ENCODE measurements at regions not wholly inside any gene's neighbourhood (a gene's known extent, or its start where the extent isn't known, plus 50 kb on each side); places are given as distances from the start of the nearest gene placed in this dataset.

DNA sequence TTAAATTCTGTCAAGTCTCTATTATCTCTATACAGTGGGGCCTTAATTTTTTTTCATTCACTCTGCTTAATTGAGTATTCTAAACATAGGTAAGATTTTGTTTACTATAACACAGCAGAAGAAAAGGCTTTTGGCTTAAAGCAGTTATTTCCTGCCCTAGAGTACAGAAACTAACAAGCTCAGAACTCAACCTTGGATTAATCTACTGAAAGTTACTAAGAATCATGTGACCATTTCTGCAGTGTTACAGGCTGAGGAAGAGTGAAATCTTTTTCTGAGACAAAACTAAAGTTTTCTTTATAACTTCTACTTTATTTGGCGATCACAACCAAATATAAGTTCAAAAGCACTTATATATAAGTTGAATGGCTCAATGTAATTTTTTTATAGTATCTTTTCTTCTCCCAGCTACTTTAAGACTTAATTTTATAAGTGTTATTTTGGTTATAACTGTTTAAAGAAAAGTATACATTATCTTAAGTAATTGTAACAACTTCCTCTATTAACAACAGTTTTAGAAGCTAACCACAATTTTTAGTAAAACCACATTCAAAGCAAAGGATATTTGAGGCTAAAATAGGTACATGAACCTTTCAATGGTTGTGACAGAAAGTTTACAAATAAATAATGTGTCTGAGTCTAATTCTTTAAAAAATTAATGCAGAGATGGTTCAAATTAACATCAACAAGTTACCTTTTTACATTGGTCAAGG, 240.6 kb upstream of the NAALADL2 start (continued):
- TF ChIP-seq, protein P1, sequence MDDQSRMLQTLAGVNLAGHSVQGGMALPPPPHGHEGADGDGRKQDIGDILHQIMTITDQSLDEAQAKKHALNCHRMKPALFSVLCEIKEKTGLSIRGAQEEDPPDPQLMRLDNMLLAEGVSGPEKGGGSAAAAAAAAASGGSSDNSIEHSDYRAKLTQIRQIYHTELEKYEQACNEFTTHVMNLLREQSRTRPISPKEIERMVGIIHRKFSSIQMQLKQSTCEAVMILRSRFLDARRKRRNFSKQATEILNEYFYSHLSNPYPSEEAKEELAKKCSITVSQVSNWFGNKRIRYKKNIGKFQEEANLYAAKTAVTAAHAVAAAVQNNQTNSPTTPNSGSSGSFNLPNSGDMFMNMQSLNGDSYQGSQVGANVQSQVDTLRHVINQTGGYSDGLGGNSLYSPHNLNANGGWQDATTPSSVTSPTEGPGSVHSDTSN (IDR thresholded peaks at IDR 0.05) = no peak
- TF ChIP-seq RXRA (IDR thresholded peaks at IDR 0.05; ENCODE audit: borderline replicate concordance, low read depth) (no peak), RFX5 (IDR thresholded peaks at IDR 0.05; ENCODE audit: low read length) (no peak), TCF12 (IDR thresholded peaks at IDR 0.05) (no peak), JUND (IDR thresholded peaks at IDR 0.05) (no peak), TAF1 (IDR thresholded peaks at IDR 0.05; ENCODE audit: borderline replicate concordance, low read depth, low read length) (no peak), EZH2phosphoT487 (IDR thresholded peaks at IDR 0.05; ENCODE audit: borderline replicate concordance, low read depth) (no peak)
- TF ChIP-seq, protein P2, sequence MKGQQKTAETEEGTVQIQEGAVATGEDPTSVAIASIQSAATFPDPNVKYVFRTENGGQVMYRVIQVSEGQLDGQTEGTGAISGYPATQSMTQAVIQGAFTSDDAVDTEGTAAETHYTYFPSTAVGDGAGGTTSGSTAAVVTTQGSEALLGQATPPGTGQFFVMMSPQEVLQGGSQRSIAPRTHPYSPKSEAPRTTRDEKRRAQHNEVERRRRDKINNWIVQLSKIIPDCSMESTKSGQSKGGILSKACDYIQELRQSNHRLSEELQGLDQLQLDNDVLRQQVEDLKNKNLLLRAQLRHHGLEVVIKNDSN (IDR thresholded peaks at IDR 0.05; ENCODE audit: borderline replicate concordance, low read depth) = no peak
- TF ChIP-seq, protein P3, sequence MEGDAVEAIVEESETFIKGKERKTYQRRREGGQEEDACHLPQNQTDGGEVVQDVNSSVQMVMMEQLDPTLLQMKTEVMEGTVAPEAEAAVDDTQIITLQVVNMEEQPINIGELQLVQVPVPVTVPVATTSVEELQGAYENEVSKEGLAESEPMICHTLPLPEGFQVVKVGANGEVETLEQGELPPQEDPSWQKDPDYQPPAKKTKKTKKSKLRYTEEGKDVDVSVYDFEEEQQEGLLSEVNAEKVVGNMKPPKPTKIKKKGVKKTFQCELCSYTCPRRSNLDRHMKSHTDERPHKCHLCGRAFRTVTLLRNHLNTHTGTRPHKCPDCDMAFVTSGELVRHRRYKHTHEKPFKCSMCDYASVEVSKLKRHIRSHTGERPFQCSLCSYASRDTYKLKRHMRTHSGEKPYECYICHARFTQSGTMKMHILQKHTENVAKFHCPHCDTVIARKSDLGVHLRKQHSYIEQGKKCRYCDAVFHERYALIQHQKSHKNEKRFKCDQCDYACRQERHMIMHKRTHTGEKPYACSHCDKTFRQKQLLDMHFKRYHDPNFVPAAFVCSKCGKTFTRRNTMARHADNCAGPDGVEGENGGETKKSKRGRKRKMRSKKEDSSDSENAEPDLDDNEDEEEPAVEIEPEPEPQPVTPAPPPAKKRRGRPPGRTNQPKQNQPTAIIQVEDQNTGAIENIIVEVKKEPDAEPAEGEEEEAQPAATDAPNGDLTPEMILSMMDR (IDR thresholded peaks at IDR 0.05) = no peak
- TF ChIP-seq, protein P4, sequence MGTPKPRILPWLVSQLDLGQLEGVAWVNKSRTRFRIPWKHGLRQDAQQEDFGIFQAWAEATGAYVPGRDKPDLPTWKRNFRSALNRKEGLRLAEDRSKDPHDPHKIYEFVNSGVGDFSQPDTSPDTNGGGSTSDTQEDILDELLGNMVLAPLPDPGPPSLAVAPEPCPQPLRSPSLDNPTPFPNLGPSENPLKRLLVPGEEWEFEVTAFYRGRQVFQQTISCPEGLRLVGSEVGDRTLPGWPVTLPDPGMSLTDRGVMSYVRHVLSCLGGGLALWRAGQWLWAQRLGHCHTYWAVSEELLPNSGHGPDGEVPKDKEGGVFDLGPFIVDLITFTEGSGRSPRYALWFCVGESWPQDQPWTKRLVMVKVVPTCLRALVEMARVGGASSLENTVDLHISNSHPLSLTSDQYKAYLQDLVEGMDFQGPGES (IDR thresholded peaks at IDR 0.05; ENCODE audit: low read depth, low read length) = no peak

DNA sequence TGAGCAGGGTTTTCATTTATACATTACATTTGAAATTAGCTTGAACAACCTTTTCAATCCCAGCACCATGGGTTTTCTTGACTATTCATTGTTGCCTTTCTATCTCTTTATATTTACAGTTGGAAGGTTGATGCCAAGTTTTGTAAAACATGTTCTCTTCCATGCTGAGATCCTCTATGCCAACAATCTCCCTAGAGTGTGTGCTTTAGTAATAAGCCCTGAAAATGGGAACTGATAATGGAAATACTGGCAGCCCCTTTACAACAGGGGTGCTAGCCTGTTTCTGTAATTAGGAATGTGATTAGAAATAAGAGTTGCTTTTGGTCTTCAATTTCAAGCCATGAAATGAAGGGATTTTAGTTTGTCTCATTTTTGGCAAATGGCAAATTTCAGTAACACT, 239.9 kb upstream of the NAALADL2 start:
- Histone ChIP-seq H3K79me2 (ENCODE audit: insufficient read depth) (no peaks in the 10 kb centered on the region), H3K9ac (no peak overlapping the region), H3K9me3 (no peaks in the 10 kb centered on the region), H3K27ac (ENCODE audit: low read depth in 2 of 2, low read length in 1 of 2) (no peak overlapping the region), H3F3A (replicated peaks; ENCODE audit: insufficient read depth) (no peaks in the 10 kb centered on the region), H3K4me3 (ENCODE audit: low read depth in 2 of 2, low read length in 1 of 2) (no peak overlapping the region), H2AFZ (ENCODE audit: low read depth) (no peak overlapping the region), H3K27me3 (ENCODE audit: insufficient read depth) (no peaks in the 10 kb centered on the region), H3K9me2 (no peaks in the 10 kb centered on the region), H3K36me3 (replicated peaks in 1 of 2; ENCODE audit: control insufficient read depth in 1 of 2, insufficient read depth in 2 of 2, low read length in 1 of 2) (no peaks in the 10 kb centered on the region), H3K4me1 (ENCODE audit: control insufficient read depth in 1 of 2, insufficient read depth in 2 of 2, low read depth in 1 of 2, low read length in 1 of 2) (peaks cover 0 to 2% of the 10 kb centered on the region in 2 experiments; a peak in 1 of 4 replicates), H4K20me1 (ENCODE audit: insufficient read depth) (no peaks in the 10 kb centered on the region), H3K4me2 (no peak overlapping the region)
- DNase-seq = no peak
- TF ChIP-seq, protein P4 (IDR thresholded peaks at IDR 0.05; ENCODE audit: low read depth, low read length) = no peak
- no peak for TF ChIP-seq MXI1 (IDR thresholded peaks at IDR 0.05; ENCODE audit: low read depth, low read length)
- TF ChIP-seq TCF12 (IDR thresholded peaks at IDR 0.05) = no peak
- TF ChIP-seq, protein P2 (IDR thresholded peaks at IDR 0.05; ENCODE audit: borderline replicate concordance, low read depth) = no peak
- TF ChIP-seq, protein P5, sequence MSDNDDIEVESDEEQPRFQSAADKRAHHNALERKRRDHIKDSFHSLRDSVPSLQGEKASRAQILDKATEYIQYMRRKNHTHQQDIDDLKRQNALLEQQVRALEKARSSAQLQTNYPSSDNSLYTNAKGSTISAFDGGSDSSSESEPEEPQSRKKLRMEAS (IDR thresholded peaks at IDR 0.05; ENCODE audit: low read depth) = no peak
- TF ChIP-seq, protein P1 (IDR thresholded peaks at IDR 0.05) = no peak
- no peak for TF ChIP-seq SIN3A (IDR thresholded peaks at IDR 0.05; ENCODE audit: borderline replicate concordance, low read depth, low read length)
- TF ChIP-seq TAF1 (IDR thresholded peaks at IDR 0.05; ENCODE audit: borderline replicate concordance, low read depth, low read length) = no peak
- TF ChIP-seq, protein P6, sequence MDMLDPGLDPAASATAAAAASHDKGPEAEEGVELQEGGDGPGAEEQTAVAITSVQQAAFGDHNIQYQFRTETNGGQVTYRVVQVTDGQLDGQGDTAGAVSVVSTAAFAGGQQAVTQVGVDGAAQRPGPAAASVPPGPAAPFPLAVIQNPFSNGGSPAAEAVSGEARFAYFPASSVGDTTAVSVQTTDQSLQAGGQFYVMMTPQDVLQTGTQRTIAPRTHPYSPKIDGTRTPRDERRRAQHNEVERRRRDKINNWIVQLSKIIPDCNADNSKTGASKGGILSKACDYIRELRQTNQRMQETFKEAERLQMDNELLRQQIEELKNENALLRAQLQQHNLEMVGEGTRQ (IDR thresholded peaks at IDR 0.05; ENCODE audit: borderline replicate concordance, low read depth, low read length) = no peak
- no peak for TF ChIP-seq EZH2phosphoT487 (IDR thresholded peaks at IDR 0.05; ENCODE audit: borderline replicate concordance, low read depth)
- no peak for TF ChIP-seq JUND (IDR thresholded peaks at IDR 0.05)
- no peak for TF ChIP-seq YY1 (IDR thresholded peaks at IDR 0.05; ENCODE audit: low read depth)
- TF ChIP-seq NFIC (IDR thresholded peaks at IDR 0.05; ENCODE audit: borderline replicate concordance) = no peak
- no peak for TF ChIP-seq GABPA (IDR thresholded peaks at IDR 0.05; ENCODE audit: low read depth)
- TF ChIP-seq FOXJ3 (CRISPR knock-in tag; IDR thresholded peaks at IDR 0.05) = no peak
- no peak for TF ChIP-seq GATA2 (CRISPR knock-in tag; IDR thresholded peaks at IDR 0.05)
- ChIA-PET POLR2A (no interaction called here), CTCF (interaction anchor here (1.1 kb wide), 1 partner anchor 35 kb away, joined by 4 read pairs; no protein-coding TSS in a partner anchor)
